HG03439 (cell line): ENCODE measurements at regions not wholly inside any gene's neighbourhood (a gene's known extent, or its start where the extent isn't known, plus 50 kb on each side); places are given as distances from the start of the nearest gene placed in this dataset.

Experiments used
- ATAC-seq: cut with Tn5 transposase; IDR thresholded peaks from one replicate; pipeline ENCODE4 v1.9.1; 2021; ENCODE audit warnings: mild to moderate bottlenecking, moderate library complexity; ENCODE audit not compliant: unreplicated experiment

GRCh38 chr9:116058421-116058820 lies 95.2 kb upstream of the PAPPA start:
- ATAC-seq, result no peak

- no peak for ATAC-seq
Measured at GRCh38 chr9:116059466-116059865, 94.1 kb upstream of the PAPPA start.

GRCh38 chr9:116060631-116061030 lies 93.0 kb upstream of the PAPPA start:
- ATAC-seq, result no peak

- no peak for ATAC-seq
Measured at GRCh38 chr9:116061546-116062205, 91.9 kb upstream of the PAPPA start.

GRCh38 chr9:116062206-116062550 lies 91.4 kb upstream of the PAPPA start:
- no peak for ATAC-seq

GRCh38 chr9:116064970-116065369 lies 88.6 kb upstream of the PAPPA start:
- no peak for ATAC-seq

- no peak for ATAC-seq
Measured at GRCh38 chr9:116066221-116066620, 87.4 kb upstream of the PAPPA start.

GRCh38 chr9:116067566-116067965 lies 86.0 kb upstream of the PAPPA start:
- ATAC-seq, result no peak

GRCh38 chr9:116070256-116070914 lies 83.2 kb upstream of the PAPPA start:
- no peak for ATAC-seq

- ATAC-seq, result no peak
Measured at GRCh38 chr9:116072046-116072445, 81.5 kb upstream of the PAPPA start.

- no peak for ATAC-seq
Measured at GRCh38 chr9:116073826-116074225, 79.8 kb upstream of the PAPPA start.

- ATAC-seq, result no peak
Measured at GRCh38 chr9:116074658-116075057, 78.9 kb upstream of the PAPPA start.

- ATAC-seq, result no peak
Measured at GRCh38 chr9:116075191-116075590, 78.4 kb upstream of the PAPPA start.

- ATAC-seq, result no peak
Measured at GRCh38 chr9:116078640-116079039, 75.0 kb upstream of the PAPPA start.

- ATAC-seq, result no peak
Measured at GRCh38 chr9:116080561-116080960, 73.0 kb upstream of the PAPPA start.

- ATAC-seq, result no peak
Measured at GRCh38 chr9:116081435-116082115, 72.0 kb upstream of the PAPPA start.

GRCh38 chr9:116083837-116084236 lies 69.8 kb upstream of the PAPPA start:
- ATAC-seq, result no peak

GRCh38 chr9:116084497-116084896 lies 69.1 kb upstream of the PAPPA start:
- no peak for ATAC-seq

- ATAC-seq, result no peak
Measured at GRCh38 chr9:116087246-116087645, 66.3 kb upstream of the PAPPA start.

GRCh38 chr9:116087751-116088194 lies 65.8 kb upstream of the PAPPA start:
- ATAC-seq, result no peak

GRCh38 chr9:116088396-116088795 lies 65.2 kb upstream of the PAPPA start:
- ATAC-seq, result no peak
